ENCODE measurements at regions not wholly inside any gene's neighbourhood (a gene's known extent, or its start where the extent isn't known, plus 50 kb on each side); places are given as distances from the start of the nearest gene placed in this dataset.

DNA sequence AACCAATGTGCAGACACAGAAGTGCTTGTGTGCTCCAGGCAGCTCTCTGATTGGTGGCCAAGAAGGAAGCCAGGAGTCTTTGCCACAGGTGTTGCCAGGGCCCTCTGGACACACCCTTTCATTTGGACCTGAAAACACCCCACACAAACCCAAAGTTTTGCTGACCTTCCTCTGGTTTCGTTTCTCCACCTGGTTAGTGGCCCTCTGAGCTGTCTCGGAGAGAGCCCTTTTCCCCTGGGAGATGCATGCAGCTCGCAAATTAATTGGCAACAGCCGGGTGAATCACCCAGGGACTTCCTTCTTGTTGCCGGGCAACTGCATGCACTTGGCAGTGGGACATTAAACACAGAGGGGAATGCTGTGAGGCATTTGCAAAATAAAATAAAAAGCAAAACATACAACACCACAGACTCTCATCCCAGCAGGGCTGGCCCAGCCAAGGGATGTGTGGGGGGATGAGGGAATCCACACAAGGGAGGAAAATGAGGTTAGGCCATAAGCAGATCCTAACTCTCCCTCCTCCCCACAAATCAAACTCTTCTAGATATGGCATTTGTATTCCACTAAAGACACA is 286.6 kb downstream of the SOX9 start:
- Histone ChIP-seq H3K36me3 (ENCODE audit: low read depth, missing control alignments) (no peaks in the 10 kb centered on the region), H3K4me3 (no peak overlapping the region), H3K9me3 (no peaks in the 10 kb centered on the region), H3K27ac (no peak overlapping the region), H3K4me1 (peaks cover 3% of the 10 kb centered on the region), H3K27me3 (no peaks in the 10 kb centered on the region)
- WGBS, 2 donors: 33 to 41% methylated on average over 5 of the region's 5 CpGs
- no peak for DNase-seq
- TF ChIP-seq POLR2A (IDR thresholded peaks at IDR 0.05): no peak
- TF ChIP-seq, protein P1, sequence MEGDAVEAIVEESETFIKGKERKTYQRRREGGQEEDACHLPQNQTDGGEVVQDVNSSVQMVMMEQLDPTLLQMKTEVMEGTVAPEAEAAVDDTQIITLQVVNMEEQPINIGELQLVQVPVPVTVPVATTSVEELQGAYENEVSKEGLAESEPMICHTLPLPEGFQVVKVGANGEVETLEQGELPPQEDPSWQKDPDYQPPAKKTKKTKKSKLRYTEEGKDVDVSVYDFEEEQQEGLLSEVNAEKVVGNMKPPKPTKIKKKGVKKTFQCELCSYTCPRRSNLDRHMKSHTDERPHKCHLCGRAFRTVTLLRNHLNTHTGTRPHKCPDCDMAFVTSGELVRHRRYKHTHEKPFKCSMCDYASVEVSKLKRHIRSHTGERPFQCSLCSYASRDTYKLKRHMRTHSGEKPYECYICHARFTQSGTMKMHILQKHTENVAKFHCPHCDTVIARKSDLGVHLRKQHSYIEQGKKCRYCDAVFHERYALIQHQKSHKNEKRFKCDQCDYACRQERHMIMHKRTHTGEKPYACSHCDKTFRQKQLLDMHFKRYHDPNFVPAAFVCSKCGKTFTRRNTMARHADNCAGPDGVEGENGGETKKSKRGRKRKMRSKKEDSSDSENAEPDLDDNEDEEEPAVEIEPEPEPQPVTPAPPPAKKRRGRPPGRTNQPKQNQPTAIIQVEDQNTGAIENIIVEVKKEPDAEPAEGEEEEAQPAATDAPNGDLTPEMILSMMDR (IDR thresholded peaks at IDR 0.05): no peak
- intact Hi-C loops (cut with DNase I; ENCODE audit: low total_unique reads): loop anchor here (10.0 kb wide), 1 partner anchor 53 kb away; no protein-coding TSS in a partner anchor

DNA sequence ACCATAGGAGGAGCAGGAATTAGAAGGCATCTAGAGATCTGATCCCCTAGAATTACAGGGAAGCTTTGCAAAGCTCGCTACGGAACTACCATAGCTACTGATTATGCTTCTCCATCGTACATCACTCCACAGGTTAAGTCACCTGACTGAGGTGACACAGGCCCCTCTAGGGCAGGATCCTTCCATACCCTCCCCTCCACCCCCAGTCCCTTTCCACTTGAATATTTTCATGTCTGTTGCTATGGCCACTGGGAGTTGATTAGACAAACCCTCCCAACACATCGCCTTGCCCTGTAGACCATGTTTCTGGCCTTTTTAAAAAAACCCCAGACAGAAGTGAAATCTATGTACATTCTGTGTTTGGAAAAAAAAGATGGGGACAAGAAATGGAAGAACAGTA is 287.1 kb downstream of the SOX9 start:
- Histone ChIP-seq H3K27me3 (no peaks in the 10 kb centered on the region), H3K4me1 (peaks cover 3% of the 10 kb centered on the region), H3K27ac (no peak overlapping the region), H3K4me3 (no peak overlapping the region), H3K9me3 (no peaks in the 10 kb centered on the region), H3K36me3 (ENCODE audit: low read depth, missing control alignments) (no peaks in the 10 kb centered on the region)
- intact Hi-C loops (cut with DNase I; ENCODE audit: low total_unique reads): loop anchor here (10.0 kb wide), 1 partner anchor 53 kb away; no protein-coding TSS in a partner anchor
- TF ChIP-seq POLR2A (IDR thresholded peaks at IDR 0.05): no peak
- TF ChIP-seq, protein P1 (IDR thresholded peaks at IDR 0.05): no peak
- WGBS, 2 donors: 91 to 96% methylated on average over 4 of the region's 4 CpGs
- DNase-seq: no peak

DNA sequence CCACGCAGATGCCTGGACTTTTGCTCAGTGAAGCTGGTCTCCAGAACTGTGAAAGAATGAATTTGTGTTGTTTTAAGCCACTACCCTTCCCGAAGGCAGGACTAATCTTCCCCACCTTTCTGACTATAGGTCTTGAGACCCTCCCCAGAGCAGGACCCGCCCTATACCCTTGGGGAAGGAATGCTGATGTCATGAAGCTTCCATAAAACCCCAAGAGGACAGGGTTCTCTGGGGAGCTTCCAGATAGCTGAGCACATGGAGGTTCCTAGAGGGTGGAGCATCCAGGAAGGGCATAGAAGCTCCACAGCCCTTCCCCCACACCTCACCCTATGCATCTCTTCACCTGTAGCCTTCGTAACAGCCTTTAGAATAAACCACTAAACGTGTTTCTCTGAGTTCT is 287.8 kb downstream of the SOX9 start:
- no peak for DNase-seq
- no peak overlapping the region for H3K27ac ChIP-seq
- H3K9me3 ChIP-seq: no peaks in the 10 kb centered on the region
- peaks cover 3% of the 10 kb centered on the region for H3K4me1 ChIP-seq
- WGBS, 2 donors: 87 to 92% methylated on average over 5 of the region's 5 CpGs
- H3K27me3 ChIP-seq: no peaks in the 10 kb centered on the region
- intact Hi-C loops (cut with DNase I; ENCODE audit: low total_unique reads): loop anchor here (10.0 kb wide), 1 partner anchor 54 kb away; no protein-coding TSS in a partner anchor
- no peak for TF ChIP-seq POLR2A (IDR thresholded peaks at IDR 0.05)
- TF ChIP-seq, protein P1 (IDR thresholded peaks at IDR 0.05): no peak
- H3K36me3 ChIP-seq (ENCODE audit: low read depth, missing control alignments): no peaks in the 10 kb centered on the region
- no peak overlapping the region for H3K4me3 ChIP-seq

DNA sequence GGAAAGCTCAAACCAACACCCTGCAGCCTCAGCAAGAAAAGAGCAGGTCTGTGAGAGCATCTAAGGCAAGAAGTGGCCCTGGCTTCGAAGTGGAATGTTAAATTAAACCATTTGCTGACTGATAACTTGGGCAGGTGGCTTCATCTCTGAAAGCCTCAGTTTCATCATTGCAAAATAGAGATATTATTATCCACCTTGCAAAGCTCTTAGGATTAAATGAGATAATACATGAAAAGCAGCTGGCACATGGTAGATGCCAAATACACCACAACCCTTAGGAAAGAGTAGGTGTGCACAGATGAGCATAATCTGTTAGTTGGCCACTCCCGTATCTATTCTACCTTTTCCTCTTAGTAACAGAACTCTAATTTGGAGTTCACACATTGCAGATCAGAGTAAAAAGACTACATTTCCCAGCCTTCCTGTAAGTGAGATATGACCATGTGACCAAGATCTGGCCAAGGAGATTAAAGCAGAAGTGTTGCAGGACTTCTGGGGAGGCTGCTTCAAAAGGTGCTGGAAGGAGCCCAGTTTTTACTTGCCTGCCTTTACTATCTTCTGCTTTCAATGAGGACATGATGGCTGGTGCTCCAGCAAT is 288.7 kb downstream of the SOX9 start:
- Histone ChIP-seq H3K4me1 (peaks cover 3% of the 10 kb centered on the region), H3K36me3 (ENCODE audit: low read depth, missing control alignments) (no peaks in the 10 kb centered on the region), H3K4me3 (no peak overlapping the region), H3K9me3 (no peaks in the 10 kb centered on the region), H3K27me3 (no peaks in the 10 kb centered on the region), H3K27ac (no peak overlapping the region)
- WGBS, 2 donors: 89 to 93% methylated on average over 2 of the region's 2 CpGs
- TF ChIP-seq, protein P1 (IDR thresholded peaks at IDR 0.05): no peak
- no peak for TF ChIP-seq POLR2A (IDR thresholded peaks at IDR 0.05)
- no peak for DNase-seq
- intact Hi-C loops (cut with DNase I; ENCODE audit: low total_unique reads): loop anchor here (10.0 kb wide), 1 partner anchor 55 kb away; no protein-coding TSS in a partner anchor

Measured in testis (tissue), 2 donors.